HUDEP-2 (cell line): ENCODE measurements at regions not wholly inside any gene's neighbourhood (a gene's known extent, or its start where the extent isn't known, plus 50 kb on each side); places are given as distances from the start of the nearest gene placed in this dataset.

Experiments used
- DNase-seq, 76 experiments: peaks; one replicate each; lab custom pipeline; 2025; ENCODE audit not compliant: unreplicated experiment in 76 of 76; lab: John Stamatoyannopoulos, UW

DNA sequence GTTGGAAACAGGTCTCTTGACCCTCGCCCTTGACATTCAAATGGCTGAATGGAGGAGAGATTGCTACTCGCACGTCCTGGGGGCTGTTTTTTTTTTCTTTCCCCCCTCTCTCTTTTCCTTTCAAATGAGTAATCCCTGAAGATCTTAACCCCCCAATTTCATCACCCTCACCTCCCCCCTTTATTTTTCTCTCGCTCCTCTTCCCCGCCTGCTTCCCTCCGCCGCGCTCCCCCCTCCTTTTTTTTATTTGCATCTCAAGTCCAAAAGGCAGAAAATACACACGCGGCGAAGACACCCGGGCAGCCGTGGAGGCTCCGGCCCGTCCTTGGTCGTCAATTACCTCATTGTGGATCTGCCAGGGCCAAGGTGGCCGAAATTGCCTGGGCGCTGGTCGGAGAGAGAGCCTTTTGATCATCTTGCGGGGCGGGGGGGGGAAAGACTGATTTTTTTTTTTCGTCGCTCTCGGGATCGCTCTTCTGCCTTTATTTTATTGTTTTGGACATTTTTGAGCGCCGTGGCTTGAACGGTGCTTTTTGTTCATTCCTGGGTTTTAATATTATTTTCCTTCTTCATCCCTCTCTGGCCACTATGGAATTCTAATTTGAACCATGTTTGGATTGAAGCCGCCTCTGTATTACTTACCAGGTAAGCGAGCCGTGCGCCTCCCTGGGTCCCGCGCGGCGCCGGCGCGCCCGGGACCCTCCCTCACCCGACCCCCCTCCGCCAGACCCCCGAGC is 57.2 kb upstream of the GSE1 start:
- peak in 13 of 76 experiments; percentile 20 to 61 (median 37) for DNase-seq

GRCh38 chr16:85556456-85557082 is 56.6 kb upstream of the GSE1 start:
- peak in 12 of 76 experiments; percentile 15 to 52 (median 30) for DNase-seq

DNA sequence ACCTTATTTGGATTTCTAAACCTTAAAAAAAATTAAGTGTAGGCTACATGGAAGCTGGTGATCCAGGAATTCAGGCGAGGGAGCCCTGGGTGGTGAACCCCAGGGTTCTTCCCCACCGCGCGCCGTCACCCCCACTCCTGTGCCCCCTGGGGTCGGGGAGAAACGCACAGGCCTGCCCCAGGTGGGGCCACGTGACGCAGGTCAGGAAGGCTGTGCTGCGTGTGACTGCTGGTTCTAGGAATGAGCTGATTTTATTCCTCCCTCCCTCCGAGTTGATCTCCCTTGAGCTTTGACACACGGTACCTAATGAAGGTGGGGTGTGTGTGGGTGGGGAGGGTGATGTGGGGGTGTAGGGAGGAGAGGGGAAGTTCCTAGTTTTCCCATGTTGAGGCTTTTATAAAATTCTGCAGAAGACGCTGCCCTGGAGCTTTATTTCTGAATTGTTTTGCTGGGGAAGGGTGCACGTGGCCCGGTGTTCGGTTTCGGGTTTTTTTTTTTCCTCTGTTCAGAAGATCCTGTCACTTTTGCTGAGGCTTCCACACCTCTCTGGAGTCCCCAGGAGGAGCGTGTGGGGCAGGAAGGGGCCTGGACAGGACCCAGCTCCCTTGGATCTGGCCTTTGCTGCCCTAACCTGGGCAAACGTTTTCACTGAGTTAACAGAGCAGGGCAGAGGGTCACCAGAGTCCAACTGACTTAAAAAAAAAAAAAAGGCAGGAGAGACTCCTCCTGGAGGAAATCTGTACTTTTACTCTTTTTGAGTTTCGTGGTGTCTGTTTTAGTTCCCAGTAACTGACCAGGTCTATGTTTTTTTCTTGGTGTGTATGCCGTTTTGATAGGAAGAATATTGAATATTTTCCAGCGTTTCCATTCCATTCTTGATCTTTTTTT is 55.8 kb upstream of the GSE1 start:
- DNase-seq, result peak in 21 of 76 experiments; percentile 13 to 55 (median 31)

DNA sequence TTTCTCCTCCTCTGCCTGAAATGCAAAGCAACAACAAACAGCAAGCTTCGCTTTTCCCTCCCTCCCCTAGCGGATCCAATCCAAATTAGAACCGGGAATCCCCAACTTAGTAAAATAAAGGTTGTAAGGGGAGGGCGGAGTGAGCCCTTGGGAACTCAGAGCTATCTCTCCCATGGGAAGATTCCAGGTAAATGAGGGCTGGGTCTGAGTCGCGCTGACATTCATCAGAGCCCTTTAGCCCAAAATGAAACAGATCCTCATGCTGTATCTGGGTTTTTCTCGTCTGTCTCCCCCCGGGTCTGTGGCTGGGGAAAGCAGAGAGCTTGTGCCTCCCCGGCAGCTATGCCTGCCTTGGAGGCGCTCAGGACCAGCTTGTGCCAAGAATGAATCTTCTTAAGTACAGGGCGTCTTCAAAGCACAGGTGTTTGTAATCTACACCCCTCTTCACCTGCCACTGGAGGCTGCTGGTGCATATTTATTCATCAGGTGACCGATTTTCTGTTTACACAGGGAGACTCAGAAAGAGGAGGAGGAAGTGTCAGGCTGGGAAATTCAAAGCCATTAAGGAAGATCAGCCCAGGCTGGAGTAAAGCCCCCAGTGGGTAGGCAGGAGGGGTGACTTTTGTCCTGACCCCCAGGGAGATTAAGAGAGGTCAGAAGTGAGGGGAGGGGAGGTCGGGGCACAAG is 55.0 kb upstream of the GSE1 start:
- peak in 2 of 76 experiments; percentile 11 to 14 for DNase-seq

GRCh38 chr16:85560932-85561247 is 52.2 kb upstream of the GSE1 start:
- no peak for DNase-seq

- peak in 22 of 76 experiments; percentile 13 to 62 (median 33) for DNase-seq
Observed at GRCh38 chr16:85561248-85562092, 51.7 kb upstream of the GSE1 start.

- no peak for DNase-seq
Observed at GRCh38 chr16:85562093-85562786, 50.9 kb upstream of the GSE1 start.

GRCh38 chr16:85563034-85563433 is 50.1 kb upstream of the GSE1 start:
- DNase-seq, result no peak
